Amniotic stem cell (primary cell): ENCODE measurements at regions not wholly inside any gene's neighbourhood (a gene's known extent, or its start where the extent isn't known, plus 50 kb on each side); places are given as distances from the start of the nearest gene placed in this dataset.
"Not testable (repeated sequence)": the region's sequence is repeated elsewhere in the genome, so short reads cannot be mapped to it uniquely, and the experiment has no call there.

Experiments
- DNase-seq: peaks from one replicate; lab custom pipeline; 2025; lab: John Stamatoyannopoulos, UW

DNA sequence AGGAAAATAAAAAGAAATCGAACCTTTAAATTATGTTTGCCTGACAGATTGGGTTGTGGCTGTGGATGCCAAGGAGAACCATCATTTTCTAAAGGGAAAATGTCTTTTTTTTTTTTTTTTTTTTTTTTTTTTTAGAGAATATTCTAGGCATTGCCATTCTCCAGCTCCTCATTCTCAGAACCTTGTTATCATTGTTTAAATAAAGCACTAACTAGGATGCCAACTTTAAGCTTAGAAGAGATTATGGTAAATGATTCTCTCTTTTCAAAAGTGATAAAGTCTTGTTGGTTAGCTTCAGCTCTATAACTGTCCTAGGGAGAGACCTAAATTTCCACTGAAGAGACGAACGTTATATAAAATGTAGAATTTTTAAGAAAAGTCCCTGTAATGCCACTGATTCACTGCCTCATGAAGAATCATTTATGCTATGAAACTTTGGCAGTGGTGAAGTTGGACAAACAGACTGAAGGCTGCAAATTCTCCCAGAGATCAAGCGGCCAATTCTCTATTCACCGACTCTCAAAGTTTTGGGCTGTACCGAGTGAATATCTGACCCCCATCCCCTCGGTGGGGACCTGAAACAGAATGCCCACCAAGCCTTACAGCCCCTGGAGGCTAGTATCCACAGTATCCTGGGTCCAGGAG, 207.9 kb upstream of the PITRM1 start:
- DNase-seq = no peak

DNA sequence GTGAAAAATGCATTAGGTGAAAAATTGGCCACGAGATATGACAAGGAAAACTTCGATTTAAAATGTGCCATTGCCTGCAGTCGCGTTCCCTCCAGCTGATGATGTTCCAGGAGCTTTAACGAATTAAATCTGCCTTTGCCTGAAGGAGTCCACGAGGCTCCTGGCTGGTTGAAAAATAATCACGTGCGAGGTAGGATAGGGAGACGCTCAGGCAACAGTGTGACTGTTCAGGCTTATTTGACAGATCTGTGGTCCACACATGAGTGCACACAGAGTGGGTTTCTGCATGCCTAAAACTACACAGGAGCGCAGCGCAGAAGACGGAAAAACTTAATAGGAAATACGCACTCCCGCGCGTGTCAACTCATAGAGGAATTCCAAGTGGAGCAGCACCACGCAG, 204.0 kb upstream of the PITRM1 start:
- DNase-seq = no peak

DNA sequence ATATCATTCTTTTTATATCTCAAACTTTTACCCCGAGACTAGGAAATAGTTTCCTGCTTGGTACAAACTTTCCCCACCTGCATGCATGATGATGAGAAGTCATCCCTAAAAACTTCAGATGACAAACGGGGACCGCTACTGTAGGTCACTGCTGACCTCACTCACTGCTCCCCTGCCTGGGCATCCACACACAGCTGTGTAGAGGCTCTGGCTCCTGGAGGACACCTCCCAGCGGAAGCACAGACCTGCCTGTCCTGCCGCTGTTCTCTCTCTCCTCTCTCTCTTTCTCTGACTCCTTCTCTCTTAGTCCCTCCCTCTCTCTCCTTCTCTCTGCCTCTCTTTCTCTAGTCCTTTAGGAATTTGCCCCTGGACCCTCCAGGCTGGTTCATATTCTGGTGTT, 202.9 kb upstream of the PITRM1 start:
- no peak for DNase-seq

DNA sequence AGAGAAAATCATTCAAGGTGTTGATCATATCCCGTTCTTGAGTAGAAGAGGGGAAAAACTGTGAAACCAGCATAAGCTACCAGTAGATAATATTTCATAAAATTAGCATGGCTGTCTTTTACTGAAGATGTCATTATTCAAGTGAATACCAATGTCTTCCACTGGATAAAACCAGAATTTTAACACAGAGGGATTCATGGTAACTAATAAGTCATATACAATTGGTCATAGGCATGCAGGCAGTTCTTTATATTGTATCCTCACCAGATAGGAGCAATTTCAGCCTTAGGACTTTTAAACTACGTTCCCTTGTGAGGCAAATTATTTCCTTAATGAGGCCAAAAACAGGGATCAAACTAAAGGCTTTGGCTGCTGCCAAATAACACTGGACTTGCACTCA, 202.3 kb upstream of the PITRM1 start:
- DNase-seq = no peak

DNA sequence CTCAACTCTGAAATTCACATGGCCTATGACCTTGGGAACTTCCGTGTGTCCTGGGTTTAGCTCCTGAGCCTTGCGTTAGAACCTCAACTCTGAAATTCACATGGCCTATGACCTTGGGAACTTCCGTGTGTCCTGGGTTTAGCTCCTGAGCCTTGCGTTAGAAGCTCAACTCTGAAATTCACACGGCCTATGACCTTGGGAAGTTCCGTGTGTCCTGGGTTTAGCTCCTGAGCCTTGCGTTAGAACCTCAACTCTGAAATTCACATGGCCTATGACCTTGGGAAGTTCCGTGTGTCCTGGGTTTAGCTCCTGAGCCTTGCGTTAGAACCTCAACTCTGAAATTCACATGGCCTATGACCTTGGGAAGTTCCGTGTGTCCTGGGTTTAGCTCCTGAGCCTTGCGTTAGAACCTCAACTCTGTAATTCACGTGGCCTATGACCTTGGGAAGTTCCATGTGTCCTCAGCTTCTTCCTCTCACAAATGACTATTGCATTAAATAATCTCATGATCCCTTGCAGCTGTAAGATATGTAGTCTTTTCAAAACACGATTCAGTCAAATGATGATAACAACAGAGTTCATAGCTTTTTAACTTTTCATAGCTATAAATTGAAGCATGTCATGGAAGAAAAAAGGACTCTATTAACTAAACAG, 200.9 kb upstream of the PITRM1 start:
- DNase-seq = not testable (repeated sequence)

DNA sequence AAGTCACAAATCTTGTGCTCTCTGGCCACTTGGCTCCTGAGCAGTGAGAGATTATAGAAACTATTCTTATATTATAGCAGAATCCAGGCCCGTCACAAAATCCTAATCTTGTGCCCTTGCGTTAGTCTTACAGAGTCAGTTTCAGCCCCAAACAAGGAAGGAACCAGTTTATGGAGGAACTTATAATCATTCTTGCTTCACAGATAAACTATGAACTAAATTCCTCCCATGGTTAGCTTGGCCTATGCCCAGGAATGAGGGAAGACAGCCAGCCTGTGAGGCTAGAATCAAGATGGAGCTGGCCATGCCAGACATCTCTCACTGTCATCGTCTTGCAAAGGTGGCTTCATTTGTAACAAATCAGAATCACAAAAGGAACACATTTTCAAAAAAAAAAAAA, 199.7 kb upstream of the PITRM1 start:
- no peak for DNase-seq

DNA sequence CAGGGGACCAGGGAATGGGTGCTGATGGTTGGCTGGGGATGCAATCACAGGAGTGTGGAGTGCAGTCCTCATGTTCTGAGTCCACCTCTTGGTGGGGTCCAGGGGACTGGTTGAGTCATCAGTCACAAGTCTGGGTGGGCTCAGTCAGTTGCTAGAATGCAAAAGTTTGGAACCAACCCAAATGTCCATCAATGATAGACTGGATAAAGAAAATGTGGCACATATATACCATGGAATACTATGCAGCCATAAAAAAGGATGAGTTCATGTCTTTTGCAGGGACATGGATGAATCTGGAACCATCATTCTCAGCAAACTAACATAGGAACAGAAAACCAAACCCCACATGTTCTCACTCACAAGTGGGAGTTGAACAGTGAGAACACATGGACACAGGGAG, 199.0 kb upstream of the PITRM1 start:
- DNase-seq = not testable (repeated sequence)

DNA sequence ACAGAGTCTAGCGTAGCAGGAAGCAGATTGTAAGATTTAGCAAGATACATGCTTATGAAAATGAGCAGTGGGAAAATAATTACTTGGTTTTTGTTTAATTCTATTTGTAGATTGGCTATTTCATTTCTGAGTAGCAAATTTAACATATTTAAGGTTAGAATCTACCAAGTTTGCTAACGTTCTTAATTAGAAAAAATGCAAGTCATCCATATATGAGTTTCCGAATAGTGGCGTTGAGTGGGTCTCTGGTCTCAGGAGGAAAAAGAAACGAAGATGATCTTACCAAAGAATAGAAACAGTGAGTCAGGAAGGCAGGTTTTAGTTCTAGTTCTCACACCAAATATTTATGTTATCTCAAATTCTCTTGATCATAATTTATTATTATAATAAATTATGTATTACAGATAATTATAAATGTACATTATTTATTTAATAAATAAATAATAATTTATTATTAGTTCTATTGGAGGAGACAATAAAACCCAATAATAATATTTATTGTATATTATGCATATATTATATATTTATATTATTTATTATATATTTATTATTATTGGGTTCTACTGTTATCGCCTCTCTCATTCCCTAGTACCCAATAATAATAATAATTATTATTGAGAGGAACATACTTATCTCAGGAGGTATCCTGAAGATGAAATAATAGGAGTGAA, 194.3 kb upstream of the PITRM1 start:
- no peak for DNase-seq

DNA sequence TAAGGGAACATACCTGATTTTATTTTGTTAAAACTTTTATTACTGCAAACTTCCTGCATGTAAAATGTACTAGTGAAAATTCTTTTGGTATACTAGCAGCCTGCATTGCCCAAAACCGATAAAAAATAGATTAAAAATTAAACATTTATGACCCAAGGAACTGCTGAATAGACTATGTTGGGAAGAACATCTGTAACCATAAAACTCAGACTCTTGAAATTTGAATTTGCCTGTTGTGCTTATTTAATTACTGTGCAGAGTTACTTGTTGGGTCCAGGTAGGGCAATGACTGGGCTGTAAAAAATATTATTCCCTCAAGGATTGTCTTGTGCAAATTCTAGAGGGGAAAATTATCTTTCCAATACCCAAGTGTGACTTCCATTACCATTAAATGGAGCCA, 193.5 kb upstream of the PITRM1 start:
- no peak for DNase-seq

DNA sequence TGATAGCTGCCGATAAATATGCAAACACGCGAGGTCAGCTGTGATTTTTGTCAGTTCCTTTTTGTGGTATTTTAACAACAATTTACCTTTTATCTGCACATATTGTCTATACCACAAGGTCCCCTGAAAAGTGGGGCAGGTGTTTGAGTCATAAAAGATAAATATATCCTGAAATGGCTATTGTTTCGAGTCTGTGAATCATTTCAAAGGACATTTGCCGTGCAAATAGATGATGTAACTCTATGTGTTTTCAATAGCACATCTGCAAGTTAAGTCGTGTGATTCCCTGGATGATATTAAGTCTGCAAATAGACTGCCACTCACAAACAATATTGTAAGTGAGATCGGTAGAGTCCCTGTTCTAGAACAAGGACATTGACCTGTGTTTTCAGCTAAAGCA, 193.0 kb upstream of the PITRM1 start:
- DNase-seq = no peak

DNA sequence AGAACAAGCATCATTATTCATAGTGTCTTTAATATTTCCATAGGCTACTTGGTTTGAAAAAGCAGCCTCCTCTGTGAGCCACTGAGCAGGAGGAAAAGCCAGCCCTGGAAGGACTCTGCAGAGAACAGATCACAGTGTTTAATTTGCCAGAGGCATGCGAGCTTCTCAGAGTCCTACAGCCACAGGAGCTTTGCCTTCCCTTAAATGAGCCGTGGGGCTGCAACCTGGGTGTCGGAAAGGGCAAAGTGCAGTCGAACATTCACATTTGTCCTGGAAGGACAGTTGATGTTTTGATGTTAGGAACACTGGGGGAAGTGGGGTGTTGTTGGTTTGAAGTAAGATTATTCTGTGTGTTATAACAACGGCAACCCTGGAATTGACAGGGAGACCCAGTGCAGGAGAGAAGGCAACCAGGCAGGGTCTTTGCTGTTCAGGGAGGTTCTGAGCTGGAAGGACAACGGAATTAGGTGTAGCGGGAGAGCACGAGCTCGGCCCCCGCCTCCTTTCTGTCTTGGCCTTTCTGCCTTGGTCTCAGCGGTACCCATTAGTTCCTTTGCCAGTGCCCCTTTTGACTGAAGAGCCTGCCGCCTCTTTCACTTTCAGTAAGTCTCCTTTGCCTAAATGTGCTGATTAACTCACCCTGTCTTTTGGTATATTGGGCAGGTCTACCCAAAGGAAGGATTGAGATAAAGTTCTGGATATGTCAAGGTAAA, 192.3 kb upstream of the PITRM1 start:
- no peak for DNase-seq

DNA sequence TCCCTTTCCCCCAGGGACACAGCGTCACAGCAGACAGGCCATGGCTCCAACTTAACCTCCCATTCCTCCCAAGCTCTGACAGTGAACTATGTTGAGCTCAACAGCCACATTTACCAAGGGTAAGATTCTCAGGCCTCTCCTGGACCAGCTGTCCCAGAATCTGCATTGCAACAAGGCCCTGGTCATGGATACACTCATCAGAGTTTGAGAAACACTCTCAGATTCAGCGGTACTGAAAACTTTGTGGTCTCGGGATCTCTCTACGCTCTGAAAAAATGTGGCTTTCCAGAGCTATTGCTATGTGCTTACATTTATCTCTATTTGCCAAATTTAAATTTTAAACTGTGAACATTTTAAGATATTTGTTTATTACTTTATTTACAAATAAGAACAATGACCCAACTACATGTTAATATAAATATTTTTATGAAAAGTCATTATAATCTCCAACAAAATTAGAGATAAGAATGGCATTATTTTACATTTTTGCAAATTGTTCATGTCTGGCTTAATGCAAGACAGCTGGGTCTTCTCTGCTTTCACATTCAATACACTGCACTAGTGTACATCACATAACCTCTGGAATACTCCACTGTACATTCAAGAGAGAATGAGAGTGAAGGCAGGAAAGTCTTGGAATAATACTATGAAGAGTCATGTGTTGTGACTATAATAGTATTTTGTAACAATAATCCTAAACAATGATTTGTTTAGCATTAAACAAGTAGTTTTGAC, 190.9 kb upstream of the PITRM1 start:
- DNase-seq = no peak

DNA sequence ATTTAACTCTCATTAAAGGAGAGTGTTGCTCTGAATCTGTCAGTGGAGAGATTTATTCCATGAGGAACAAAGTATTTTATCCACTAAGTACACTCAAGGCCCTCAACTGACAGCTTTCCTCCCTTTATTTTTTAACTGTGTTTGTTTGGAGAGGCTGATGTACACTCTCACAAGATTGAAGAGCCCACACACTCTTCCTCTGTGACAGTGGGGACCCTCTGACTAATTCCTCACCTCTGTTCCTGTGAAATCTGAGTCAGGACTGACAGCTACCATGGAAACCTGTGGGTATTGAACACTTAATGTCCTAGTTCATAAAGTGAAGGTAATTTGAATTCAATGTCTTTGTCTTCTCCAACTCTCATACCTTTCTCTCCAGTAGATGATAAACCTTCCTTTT, 189.8 kb upstream of the PITRM1 start:
- no peak for DNase-seq

DNA sequence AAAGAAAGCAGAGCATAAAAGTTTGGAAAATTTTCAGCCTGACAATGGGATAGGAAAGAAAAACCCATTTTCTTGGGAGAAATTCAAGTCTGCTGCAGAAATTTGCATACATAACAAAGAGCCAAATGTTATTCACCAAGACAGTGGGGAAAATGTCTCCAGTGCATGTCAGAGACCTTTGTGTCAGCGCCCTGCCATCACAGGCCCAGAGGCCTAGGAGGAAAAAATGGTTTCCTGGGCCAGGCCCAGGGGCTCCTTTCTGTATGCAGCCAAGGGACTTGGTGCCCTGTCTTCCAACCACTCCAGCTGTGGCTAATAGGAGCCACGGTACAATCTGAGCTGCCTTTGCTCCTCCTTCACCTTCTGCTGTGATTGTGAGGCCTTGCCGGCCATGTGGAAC, 189.1 kb upstream of the PITRM1 start:
- no peak for DNase-seq

DNA sequence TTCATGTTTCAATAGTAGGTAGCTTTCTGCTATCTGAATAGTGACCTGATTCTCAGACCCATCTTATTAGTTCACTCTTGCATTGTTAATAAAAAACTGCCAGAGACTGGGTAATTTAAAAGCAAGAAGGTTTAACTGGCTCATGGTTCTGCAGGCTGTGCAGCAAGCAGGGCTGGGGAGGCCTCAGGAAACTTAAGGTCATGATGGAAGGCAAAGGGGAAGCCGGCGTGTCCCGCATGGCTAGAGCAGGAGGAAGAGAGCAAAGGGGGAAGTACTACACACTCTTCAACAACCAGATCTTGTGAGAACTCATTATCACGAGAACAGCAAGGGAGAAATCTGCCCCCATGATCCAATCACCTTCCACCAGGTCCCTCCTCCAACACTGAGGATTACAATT, 185.2 kb upstream of the PITRM1 start:
- no peak for DNase-seq

DNA sequence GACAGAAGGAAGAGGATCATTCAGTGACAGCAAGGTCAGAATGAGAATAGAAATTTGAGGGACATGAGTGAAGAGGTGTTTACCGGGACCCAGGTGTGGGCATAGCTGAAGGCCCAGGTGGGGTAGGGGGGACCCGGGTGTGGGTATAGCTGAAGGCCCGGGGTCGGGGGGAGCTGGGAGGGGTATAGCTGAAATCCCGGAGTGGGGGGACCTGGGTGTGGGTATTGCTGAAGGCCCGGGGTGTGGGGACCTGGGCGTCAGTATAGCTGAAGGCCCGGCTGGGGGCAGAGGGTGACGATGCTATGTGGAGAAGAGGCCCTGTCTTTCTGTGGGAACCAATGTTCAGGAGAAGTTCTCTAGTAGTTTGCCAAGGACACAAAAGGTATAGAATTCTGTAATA, 183.0 kb upstream of the PITRM1 start:
- no peak for DNase-seq

DNA sequence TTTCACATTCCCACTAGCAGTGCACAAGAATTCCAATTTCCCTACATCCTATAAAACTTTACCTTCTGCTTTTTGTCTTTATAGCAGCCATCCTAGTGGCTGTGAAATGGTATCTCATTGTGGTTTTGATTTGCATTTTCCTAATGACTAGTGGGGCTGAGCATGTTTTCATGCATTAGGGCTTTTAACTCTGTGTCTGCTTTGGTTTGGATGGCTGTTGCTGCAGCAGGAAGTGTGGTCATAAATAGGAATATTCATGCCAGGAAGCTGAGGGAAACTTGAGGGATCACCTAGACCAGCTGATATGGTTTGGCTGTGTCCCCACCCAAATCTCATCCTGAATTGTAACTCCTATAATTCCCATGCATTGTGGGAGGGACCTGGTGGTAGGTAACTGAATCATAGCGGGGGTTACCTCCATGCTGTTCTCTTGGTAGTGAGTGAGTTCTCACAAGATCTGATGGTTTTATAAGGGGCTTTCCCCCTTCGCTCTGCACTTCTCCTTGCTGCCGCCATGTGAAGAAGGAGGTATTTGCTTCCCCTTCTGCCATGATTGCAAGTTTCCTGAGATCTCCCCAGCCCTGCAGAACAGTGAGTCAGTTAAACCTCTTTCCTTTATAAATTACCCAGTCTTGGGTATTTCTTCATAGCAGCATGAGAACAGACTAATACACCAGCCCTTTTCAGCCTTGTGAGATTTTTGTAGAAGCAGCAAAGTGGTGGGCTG, 181.8 kb upstream of the PITRM1 start:
- no peak for DNase-seq

DNA sequence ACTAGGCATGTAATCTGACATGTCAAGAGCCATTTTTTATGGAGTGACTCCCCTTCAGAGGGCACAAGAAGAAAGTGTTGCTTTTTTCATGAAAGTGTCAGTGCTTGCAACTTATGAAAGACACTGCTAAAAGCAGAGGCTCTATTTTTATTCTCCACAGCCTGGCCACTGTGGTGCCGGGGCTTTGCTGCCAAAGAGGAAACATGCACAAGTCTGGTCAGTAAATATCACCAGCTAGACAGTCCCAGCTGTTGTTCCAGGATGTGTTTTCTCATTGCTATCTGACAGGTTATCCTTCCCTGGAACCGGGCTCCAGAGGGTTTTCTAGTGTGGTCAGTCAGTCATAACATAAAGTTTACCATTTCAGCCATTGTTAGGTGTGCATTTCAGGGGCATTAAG, 180.7 kb upstream of the PITRM1 start:
- no peak for DNase-seq

DNA sequence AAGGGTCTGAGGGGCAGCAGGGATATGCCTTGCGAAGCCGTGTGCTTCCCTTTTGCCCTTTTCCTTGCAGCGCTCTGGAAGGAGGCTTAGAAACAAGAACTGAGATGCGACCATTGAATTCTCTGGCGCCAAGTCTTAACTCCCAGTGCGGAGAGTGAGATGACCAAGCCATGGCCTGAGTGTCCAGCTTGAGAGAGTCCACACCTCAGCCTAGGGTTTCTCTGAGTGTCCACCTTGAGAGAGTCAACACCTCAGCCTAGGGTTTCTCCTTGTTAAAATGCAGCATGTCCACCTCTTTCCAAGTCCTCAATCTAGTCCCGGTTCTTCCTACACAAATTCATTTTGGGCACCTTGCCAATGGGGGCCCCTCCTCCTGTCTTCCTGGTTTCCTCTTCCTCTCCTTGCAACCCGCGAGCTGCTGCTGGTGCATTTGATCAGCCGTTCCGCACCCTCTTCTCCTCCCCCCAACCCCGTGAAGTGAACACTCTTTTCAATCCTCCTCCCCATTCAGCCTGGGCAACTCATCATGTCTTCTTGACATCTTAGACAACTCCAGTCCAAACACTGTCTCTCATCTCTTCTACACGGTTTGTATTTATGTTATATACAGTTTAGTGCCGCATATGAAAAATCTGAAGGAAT, 178.2 kb upstream of the PITRM1 start:
- DNase-seq = no peak

DNA sequence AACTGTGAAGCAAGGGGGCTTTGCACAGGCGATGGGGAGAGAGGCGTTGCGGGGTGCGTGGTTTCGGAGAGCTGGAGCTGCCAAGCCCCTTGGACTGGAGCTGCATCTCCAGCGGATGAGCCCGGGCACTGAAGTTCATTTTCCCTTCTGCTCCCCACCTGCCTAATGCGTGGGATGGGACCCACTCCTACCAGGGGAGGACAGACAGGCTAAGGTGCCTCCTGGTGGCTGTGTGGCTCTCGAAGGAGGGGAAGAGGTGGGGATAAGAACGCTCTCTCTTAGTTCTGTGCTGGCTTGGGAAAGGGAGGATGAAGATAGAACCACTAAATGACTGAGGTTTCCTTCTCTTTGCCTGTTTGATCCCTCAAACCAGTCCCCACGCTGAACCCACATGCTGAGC, 177.6 kb upstream of the PITRM1 start:
- DNase-seq = no peak

DNA sequence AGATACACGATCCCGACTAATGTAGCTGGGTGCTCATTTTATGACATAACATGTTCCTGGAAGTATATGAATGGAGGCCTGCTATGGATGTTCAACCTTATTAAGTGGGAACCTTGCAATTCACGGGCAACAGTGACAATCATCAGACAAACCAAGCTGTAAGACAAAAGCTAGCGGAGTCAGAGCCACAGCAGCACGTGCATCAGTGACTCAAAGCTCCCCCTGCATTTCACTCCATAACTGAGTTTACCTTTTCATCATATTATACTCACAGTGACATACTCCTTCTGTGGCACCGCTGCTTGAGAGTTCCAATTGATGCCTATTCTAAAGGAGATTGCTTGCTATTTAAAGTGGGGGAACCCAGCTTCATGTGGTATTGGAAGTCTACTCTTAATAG, 176.0 kb upstream of the PITRM1 start:
- no peak for DNase-seq
